ENCODE measurements at regions not wholly inside any gene's neighbourhood (a gene's known extent, or its start where the extent isn't known, plus 50 kb on each side); places are given as distances from the start of the nearest gene placed in this dataset.

DNA sequence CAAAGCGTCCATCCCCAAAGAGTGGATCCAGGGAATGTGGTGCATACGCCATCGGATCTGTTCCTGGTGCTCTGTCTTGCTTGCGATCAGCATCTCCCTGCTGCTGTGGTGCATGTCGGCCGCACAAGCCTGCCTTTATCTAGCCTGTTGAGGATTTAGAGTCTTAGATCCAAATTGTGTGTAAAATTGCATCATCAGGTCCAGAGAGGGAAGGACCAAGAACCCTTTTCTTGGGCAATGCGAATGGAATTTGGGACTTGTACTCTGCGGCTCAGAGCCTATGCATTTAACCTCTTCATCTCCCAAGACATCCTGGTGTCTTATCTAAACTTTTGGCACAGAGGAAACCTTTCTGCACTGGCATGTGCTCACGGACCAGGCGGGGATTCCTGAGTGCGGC lies 1238.7 kb downstream of the TBC1D22A start:
- TF ChIP-seq, protein P1, sequence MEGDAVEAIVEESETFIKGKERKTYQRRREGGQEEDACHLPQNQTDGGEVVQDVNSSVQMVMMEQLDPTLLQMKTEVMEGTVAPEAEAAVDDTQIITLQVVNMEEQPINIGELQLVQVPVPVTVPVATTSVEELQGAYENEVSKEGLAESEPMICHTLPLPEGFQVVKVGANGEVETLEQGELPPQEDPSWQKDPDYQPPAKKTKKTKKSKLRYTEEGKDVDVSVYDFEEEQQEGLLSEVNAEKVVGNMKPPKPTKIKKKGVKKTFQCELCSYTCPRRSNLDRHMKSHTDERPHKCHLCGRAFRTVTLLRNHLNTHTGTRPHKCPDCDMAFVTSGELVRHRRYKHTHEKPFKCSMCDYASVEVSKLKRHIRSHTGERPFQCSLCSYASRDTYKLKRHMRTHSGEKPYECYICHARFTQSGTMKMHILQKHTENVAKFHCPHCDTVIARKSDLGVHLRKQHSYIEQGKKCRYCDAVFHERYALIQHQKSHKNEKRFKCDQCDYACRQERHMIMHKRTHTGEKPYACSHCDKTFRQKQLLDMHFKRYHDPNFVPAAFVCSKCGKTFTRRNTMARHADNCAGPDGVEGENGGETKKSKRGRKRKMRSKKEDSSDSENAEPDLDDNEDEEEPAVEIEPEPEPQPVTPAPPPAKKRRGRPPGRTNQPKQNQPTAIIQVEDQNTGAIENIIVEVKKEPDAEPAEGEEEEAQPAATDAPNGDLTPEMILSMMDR (IDR thresholded peaks at IDR 0.05) = no peak
- no peak for TF ChIP-seq ZFX (IDR thresholded peaks at IDR 0.05; ENCODE audit: borderline replicate concordance)
